SJSA1 (cell line): ENCODE measurements at regions not wholly inside any gene's neighbourhood (a gene's known extent, or its start where the extent isn't known, plus 50 kb on each side); places are given as distances from the start of the nearest gene placed in this dataset.

ENCODE experiments used
- DNase-seq, 2 experiments: peaks; one replicate each; pipeline ENCODE4 v3.0.0-alpha.2; 2015 to 2020; ENCODE audit warnings: low spot score in 2 of 2, low read depth in 1 of 2
- H3K27ac ChIP-seq: fragments of 250-450 bp; sonication (Bioruptor Pico); 2 replicates; pipeline ENCODE4 v1.5.1; 2020; ENCODE audit warnings: mild to moderate bottlenecking, moderate library complexity
- H3K27me3 ChIP-seq: fragments of 250-450 bp; sonication (Bioruptor Pico); replicated peaks from 2 replicates; pipeline ENCODE4 v1.5.1; 2020; ENCODE audit warnings: mild to moderate bottlenecking, moderate library complexity
- H3K36me3 ChIP-seq: fragments of 250-450 bp; sonication (Bioruptor Pico); 2 replicates; pipeline ENCODE4 v1.5.1; 2020; ENCODE audit warnings: mild to moderate bottlenecking
- H3K4me1 ChIP-seq: fragments of 250-450 bp; sonication (Bioruptor Pico); replicated peaks from 2 replicates; pipeline ENCODE4 v1.6.1; 2021; ENCODE audit warnings: mild to moderate bottlenecking
- H3K4me3 ChIP-seq: fragments of 250-450 bp; sonication (Bioruptor Pico); 2 replicates; pipeline ENCODE4 v1.5.1; 2020; ENCODE audit warnings: mild to moderate bottlenecking
- H3K9me3 ChIP-seq: fragments of 250-450 bp; sonication (Bioruptor Pico); replicated peaks from 2 replicates; pipeline ENCODE4 v1.5.1; 2020; ENCODE audit warnings: mild to moderate bottlenecking

DNA sequence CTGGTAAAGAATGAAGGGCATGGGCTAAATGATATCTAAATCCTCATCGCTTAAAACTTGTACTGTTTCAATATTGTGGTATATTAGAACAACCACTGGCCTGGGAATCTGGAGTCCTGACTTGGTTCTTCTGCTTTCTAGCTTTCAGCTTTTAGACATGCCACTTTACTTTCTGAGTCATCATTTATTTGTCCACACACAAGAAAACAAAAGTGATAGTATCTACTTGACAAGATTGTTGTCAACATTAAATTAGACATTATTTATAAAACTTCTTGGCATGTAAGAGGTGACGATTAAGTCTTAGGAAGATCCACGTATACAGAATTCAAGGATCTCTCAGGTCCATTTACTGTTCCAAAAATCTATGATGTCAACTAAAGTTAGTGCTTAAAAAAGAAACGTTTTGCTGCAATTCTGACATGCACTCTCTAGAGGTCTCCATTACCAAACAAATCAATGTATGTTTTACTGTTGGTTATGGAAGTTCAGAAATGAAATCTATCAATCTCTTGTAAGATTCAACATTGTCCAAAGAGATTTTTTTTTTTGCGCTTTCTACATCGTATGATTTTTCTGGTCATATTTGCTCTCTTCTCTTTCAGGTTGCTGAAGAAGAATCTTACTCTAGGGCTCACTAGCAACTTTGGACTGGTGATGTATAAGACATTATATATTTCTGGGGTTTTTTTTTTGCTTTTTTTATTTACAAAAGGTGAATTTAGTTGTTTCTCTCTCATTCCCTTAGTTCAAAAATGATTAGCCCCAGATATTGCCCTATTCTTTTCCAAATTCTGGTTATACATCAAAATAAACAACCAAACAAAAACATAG is 53.6 kb upstream of the DYNC1I1 start:
- Histone ChIP-seq H3K4me1 (no peaks in the 10 kb centered on the region), H3K27ac (no peak overlapping the region), H3K36me3 (no peaks in the 10 kb centered on the region), H3K9me3 (no peaks in the 10 kb centered on the region), H3K4me3 (no peak overlapping the region), H3K27me3 (no peaks in the 10 kb centered on the region)
- peak in 1 of 2 experiments; percentile 16 for DNase-seq

DNA sequence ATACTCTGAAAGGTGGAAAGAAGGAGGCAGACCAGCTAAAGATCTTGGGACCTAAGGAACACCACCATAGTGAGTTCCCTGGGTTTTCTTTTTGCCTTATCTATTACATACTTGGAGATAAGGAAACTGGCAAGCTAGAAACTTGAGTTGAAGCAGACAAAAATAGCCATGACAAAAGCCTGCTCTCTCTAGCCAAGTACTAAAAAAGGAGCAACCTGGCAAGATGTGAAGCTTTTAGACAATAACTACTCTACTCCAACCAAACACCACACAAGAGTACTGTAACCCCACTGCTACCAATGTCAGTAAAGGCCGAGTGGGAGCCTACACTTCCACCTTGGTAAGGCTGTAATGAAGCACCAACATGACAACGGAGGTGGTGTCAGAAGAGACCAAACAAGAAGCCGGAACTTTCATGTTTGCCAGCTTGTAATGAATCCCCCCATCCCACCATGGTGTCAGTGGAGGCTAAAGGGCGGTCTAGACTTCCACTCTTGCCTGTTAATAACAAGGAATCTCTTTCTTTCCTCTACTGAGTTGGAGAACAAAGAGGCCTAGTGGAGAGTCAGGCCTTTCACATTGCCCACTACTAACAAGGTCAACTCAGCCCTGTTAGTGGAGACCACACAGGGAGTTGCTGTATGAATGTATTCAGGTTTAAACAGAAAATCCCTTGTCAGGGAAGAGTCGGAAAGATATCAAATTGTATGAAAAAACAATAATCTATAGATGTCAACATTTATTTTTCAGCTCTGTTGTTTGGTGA is 55.8 kb upstream of the DYNC1I1 start:
- Histone ChIP-seq H3K36me3 (no peaks in the 10 kb centered on the region), H3K27ac (no peak overlapping the region), H3K9me3 (no peaks in the 10 kb centered on the region), H3K4me1 (no peaks in the 10 kb centered on the region), H3K27me3 (no peaks in the 10 kb centered on the region), H3K4me3 (no peak overlapping the region)
- no peak for DNase-seq

DNA sequence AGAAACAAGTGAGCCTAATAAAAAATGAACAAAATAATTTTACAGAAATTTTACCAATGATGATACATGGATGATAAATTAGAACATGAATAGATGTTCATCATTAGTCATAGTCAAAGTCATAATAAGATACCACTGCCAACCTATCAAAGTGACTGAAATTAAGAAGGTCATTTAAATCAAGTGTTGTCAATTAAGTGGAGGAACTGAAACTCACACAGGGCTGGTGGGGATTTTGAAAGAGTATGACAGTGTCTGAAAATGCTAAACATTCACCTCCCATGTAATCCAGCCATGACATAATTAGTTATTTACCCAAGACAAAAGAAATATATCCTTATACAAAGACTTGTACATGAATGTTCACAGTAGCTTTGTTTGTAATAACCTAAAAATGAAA is 57.1 kb upstream of the DYNC1I1 start:
- DNase-seq: no peak
- Histone ChIP-seq H3K27ac (no peak overlapping the region), H3K4me1 (no peaks in the 10 kb centered on the region), H3K9me3 (no peaks in the 10 kb centered on the region), H3K27me3 (no peaks in the 10 kb centered on the region), H3K36me3 (no peaks in the 10 kb centered on the region), H3K4me3 (no peak overlapping the region)

DNA sequence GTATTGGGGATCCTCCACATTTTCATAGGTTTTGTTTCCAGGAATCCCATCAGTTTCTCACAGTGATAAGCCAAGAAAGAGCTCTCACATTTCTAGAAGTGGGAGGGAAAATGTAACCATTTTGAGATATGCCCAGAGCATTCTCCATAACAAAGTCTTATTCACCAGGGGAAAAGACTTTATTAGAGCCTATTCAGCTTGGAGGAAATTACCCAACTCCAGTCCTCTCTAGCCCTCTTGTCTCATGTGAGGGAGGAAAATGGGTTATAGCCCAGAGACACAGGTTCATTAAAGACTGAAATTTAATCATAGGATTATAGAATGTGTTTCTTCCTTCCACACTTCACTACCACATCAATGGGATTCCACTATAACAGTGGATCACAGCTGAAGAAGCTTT is 61.6 kb upstream of the DYNC1I1 start:
- DNase-seq: no peak
- H3K9me3 ChIP-seq: no peaks in the 10 kb centered on the region
- H3K27me3 ChIP-seq: no peaks in the 10 kb centered on the region
- H3K36me3 ChIP-seq: no peaks in the 10 kb centered on the region
- no peak overlapping the region for H3K27ac ChIP-seq
- no peak overlapping the region for H3K4me3 ChIP-seq
- H3K4me1 ChIP-seq: no peaks in the 10 kb centered on the region

DNA sequence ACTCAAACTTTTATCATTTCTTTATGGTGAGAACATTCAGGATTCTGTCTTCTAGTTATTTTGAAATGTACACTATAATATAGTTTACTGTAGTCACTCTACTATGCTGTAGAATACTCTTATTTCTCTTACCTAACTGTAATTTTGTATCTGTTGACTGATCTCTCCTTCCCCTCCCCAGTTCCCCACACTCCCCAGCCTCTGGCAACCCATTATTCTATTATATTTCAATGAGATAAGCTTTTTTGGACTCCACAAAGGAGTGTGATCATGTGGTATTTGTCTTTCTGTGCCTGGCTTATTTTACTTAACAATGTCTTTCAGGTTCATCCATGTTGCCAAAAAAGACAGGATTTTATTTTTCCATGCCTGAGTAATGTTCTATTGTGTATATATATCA is 71.4 kb upstream of the DYNC1I1 start:
- H3K9me3 ChIP-seq: no peaks in the 10 kb centered on the region
- H3K4me3 ChIP-seq: no peak overlapping the region
- H3K27ac ChIP-seq: no peak overlapping the region
- no peaks in the 10 kb centered on the region for H3K4me1 ChIP-seq
- DNase-seq: no peak
- H3K27me3 ChIP-seq: 0 out of 2 replicates have a peak, but pooled peaks cover 6% of the 10 kb centered on the region
- no peaks in the 10 kb centered on the region for H3K36me3 ChIP-seq

DNA sequence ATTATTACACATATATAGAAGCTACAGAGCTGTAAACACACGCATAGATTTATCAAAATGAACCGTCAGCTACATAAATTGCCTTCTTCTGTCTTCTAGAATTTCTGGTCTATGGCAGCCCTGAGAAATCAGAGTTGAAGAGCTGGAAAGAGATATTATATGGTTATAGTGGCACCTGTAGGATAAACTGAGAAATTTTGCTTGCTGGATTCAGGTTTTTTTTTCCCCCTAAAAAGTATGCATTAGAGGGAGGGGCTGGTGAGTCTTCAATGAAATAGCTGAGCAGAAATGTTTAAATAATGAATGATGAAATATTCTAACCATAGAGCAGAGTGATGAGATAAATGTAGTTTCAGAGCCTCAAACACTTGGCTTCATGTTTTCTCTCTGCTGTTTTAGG is 78.0 kb upstream of the DYNC1I1 start:
- no peak for DNase-seq
- Histone ChIP-seq H3K27me3 (no peaks in the 10 kb centered on the region; the same call in 1 of the 2 replicates), H3K4me1 (no peaks in the 10 kb centered on the region), H3K9me3 (no peaks in the 10 kb centered on the region), H3K4me3 (no peak overlapping the region), H3K36me3 (no peaks in the 10 kb centered on the region), H3K27ac (no peak overlapping the region)

DNA sequence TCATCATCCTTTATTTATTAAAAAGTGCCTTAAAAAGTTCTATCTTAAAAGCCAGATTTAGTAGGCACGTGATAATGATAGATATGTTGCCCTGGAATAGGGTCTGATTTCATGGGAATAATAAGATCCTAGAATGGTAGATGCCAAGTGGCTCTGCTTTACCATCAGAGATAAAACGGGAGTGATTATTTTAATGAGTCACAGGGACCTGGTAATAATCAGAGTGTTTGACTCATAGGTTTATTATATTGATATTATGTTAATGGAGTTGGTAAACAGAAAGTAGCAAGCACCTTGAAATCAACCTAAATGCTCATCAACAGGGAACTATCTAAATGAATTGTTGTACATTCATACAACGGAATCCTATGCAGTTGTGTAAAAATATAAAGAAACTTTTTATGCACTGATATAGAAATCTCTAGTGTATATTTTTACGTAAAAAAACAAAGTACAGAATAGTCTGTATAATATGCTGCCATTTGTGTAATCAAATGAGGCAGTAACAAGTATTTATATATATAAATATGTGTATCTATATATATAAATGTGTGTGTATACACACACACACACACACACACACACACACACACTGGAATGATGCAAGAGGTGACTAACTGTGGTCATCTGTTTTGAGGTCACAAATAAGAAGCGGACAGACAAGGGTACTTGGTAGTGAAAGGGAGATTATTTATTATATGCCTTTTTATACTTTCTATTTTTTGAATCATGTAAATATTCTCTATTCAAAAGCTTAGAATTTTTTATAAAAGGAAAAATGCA is 78.6 kb upstream of the DYNC1I1 start:
- no peaks in the 10 kb centered on the region; the same call in 1 of the 2 replicates for H3K27me3 ChIP-seq
- H3K9me3 ChIP-seq: no peaks in the 10 kb centered on the region
- H3K4me3 ChIP-seq: no peak overlapping the region
- no peaks in the 10 kb centered on the region for H3K4me1 ChIP-seq
- H3K27ac ChIP-seq: no peak overlapping the region
- no peak for DNase-seq
- H3K36me3 ChIP-seq: no peaks in the 10 kb centered on the region

DNA sequence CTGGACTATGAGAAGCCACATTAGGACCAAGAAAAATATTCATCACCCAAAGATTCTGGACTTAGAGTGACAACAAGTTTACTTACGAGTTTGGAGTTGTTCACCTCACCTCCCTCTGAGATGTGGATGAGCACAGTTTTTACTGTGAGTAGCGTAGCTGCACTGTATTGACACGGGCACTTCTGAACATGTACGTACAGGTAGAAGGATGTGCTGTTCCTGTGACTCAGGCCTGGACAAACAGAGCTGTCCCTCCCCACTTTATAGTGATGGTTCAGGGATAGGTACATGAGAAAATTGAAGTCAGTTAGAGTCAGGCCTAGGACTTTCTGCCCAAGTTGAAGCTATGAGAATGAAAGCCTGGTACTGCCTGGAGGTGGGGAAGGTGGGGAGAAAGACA is 80.9 kb upstream of the DYNC1I1 start:
- Histone ChIP-seq H3K27me3 (peaks cover 1% of the 10 kb centered on the region; the same call in 1 of the 2 replicates), H3K36me3 (no peaks in the 10 kb centered on the region), H3K27ac (no peak overlapping the region), H3K4me3 (no peak overlapping the region), H3K9me3 (no peaks in the 10 kb centered on the region), H3K4me1 (no peaks in the 10 kb centered on the region)
- no peak for DNase-seq

DNA sequence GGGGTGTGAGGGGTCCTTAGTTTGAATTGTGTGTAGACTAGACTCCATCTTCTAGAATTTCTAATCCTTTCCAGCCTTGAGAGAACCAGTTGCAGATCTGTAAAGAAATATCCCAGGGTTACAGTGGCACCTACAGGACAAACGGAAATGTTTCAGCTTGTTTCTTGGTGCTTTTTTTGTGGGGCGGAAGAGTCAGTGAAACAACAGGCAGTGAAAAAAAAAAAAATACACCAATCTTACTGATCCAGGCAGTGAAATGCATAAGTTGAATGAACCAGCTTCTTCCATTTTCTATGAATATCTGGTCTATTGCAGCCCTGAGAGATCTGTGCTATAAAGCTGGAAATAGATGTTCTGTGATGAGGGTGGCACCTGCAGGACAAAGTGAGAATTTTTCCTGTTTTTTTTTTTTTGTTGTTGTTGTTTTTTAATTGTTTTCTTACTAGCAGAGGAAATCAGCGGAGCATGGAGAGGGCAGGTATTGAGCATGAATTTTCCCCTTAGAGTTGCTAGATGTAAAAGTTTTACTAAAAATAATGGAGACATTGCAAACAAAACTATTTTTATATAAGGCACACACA is 81.9 kb upstream of the DYNC1I1 start:
- H3K4me3 ChIP-seq: no peak overlapping the region
- DNase-seq: peak in 1 of 2 experiments; percentile 61

DNA sequence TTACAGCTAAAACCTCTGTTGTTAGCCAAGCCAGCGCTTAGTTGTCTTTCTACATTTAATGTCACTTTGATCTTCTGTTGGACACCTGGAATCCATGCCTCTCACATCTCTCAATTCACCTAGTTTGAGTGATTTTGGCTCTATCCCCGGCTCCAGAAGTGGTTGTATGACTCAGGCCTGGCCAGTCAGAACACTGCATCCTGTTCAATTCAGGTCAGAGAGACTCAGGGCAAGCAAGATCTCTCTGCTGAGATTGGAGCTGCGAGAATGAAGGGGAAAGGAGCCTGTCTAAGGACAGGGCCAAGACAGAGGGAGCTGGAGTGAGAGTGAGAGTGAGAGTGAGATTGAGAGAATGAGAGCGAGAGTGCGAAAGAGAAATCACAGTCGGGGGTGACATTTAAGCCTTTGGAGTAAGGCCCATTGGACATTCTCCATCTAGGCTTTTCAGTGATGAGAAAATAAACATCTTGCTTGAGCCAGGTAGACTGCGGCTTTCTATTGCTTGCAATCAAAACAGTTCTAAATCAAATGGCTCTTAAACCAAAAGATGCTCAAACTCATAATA is 83.3 kb upstream of the DYNC1I1 start:
- no peaks in the 10 kb centered on the region for H3K4me1 ChIP-seq
- no peak for DNase-seq
- no peak overlapping the region for H3K27ac ChIP-seq
- H3K9me3 ChIP-seq: no peaks in the 10 kb centered on the region
- no peak overlapping the region for H3K4me3 ChIP-seq
- no peaks in the 10 kb centered on the region for H3K36me3 ChIP-seq
- peaks cover 4% of the 10 kb centered on the region; the same call in 1 of the 2 replicates for H3K27me3 ChIP-seq

More for the DNA sequence above, 81.9 kb upstream of the DYNC1I1 start:
- H3K9me3 ChIP-seq: no peaks in the 10 kb centered on the region
- no peaks in the 10 kb centered on the region for H3K36me3 ChIP-seq
- no peak overlapping the region for H3K27ac ChIP-seq
- H3K27me3 ChIP-seq: peaks cover 4% of the 10 kb centered on the region; the same call in 1 of the 2 replicates
- no peaks in the 10 kb centered on the region for H3K4me1 ChIP-seq

DNA sequence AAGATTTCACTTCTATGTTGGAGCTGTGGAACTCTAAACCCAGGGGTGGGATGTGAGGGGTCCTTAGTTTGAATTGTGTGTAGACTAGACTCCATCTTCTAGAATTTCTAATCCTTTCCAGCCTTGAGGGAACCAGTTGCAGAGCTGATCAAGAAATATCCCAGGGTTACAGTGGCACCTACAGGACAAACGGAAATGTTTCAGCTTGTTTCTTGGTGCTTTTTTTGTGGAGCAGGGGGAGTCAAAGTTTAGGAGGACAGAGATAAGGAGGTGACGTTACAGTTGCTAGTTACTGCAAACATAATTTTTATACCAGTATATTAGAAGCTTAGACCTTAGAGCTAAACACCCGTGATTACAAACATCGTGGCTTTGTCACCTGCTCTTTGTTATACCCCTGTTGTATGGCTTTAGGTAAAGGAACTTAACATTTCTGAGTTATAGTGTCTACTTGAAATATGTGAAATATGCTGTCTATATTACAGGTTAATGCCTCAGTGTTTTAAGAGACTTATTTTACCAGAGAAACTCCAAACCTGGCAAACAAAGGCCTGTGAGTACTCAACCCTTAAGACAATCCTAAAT is 84.5 kb upstream of the DYNC1I1 start:
- no peaks in the 10 kb centered on the region for H3K9me3 ChIP-seq
- no peaks in the 10 kb centered on the region for H3K36me3 ChIP-seq
- no peak overlapping the region for H3K27ac ChIP-seq
- no peak overlapping the region for H3K4me3 ChIP-seq
- H3K27me3 ChIP-seq: peaks cover 4% of the 10 kb centered on the region; the same call in 1 of the 2 replicates
- H3K4me1 ChIP-seq: no peaks in the 10 kb centered on the region
- peak in 1 of 2 experiments; percentile 13 for DNase-seq

DNA sequence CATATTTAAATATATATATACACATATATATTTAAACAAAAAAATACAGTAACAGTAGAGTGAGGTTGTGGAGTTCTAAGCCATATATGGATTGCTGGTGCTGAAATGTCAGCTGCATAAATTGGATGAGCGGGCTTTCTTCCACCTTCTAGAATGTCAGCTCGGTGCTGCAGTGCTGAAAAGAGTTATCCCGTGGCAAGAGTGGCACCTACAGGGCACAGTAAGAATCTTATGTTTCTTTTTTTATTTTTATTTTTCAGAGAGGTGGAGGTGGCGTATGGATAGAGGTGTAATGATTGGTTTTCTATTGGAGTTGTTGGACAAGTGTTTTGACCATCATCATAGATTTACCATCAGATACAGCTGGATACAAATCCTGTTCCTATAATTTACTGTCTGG is 86.2 kb upstream of the DYNC1I1 start:
- Histone ChIP-seq H3K27me3 (peaks cover 4% of the 10 kb centered on the region; the same call in 1 of the 2 replicates), H3K36me3 (no peaks in the 10 kb centered on the region), H3K9me3 (no peaks in the 10 kb centered on the region; the same call in 1 of the 2 replicates), H3K27ac (no peak overlapping the region), H3K4me3 (no peak overlapping the region), H3K4me1 (no peaks in the 10 kb centered on the region)
- peak in 1 of 2 experiments; percentile 9 for DNase-seq

DNA sequence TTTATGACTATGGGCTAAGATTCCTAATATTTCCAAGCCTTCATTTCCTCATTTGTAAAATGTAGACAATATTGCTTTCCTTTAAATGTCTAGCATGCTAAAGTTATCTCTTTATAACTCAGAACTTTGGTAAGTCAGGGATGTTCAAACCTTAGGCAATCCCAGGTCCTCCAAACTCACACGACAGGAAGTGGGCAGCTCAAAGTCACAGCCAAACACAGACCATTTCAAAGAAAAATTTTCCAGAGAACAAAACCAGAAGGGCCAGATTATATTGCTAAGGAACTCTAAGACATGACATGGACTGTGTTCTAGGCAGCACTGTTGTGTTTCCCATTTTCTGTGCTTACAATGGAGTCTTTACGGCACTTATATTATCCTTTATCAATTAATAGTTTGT is 87.8 kb upstream of the DYNC1I1 start:
- H3K27me3 ChIP-seq: peaks cover 4% of the 10 kb centered on the region; the same call in 1 of the 2 replicates
- no peak overlapping the region for H3K27ac ChIP-seq
- H3K4me1 ChIP-seq: no peaks in the 10 kb centered on the region
- H3K9me3 ChIP-seq: no peaks in the 10 kb centered on the region; the same call in 1 of the 2 replicates
- DNase-seq: no peak
- H3K4me3 ChIP-seq: no peak overlapping the region
- no peaks in the 10 kb centered on the region for H3K36me3 ChIP-seq
